ENCODE measurements at regions not wholly inside any gene's neighbourhood (a gene's known extent, or its start where the extent isn't known, plus 50 kb on each side); places are given as distances from the start of the nearest gene placed in this dataset.

GRCh38 chr6:160859822-160860221 is 131.7 kb upstream of the MAP3K4 start:
- Histone ChIP-seq H3K79me2 (ENCODE audit: control insufficient read depth, insufficient read depth, low read length, poor library complexity) (no peaks in the 10 kb centered on the region), H2AFZ (ENCODE audit: insufficient read depth, low read length, poor library complexity) (no peak overlapping the region), H4K12ac (ENCODE audit: low read depth, low read length) (no peak overlapping the region), H3K4ac (ENCODE audit: low read depth, low read length) (no peak overlapping the region), H3K36me3 (ENCODE audit: control insufficient read depth in 1 of 2, insufficient read depth in 2 of 2, low read length in 2 of 2) (no peaks in the 10 kb centered on the region), H3K4me3 (ENCODE audit: low read depth, low read length) (no peak overlapping the region), H3K4me2 (ENCODE audit: low read length) (no peak overlapping the region), H3K14ac (ENCODE audit: low read length) (no peak overlapping the region), H3K27ac (ENCODE audit: low read depth, low read length) (no peak overlapping the region), H3K27me3 (ENCODE audit: insufficient read depth, low read length) (no peaks in the 10 kb centered on the region), H3K79me1 (ENCODE audit: low read length) (no peaks in the 10 kb centered on the region), H3K18ac (ENCODE audit: low read length) (no peak overlapping the region), H3K23ac (ENCODE audit: low read length) (no peak overlapping the region), H2BK12ac (ENCODE audit: low read length) (no peak overlapping the region), H4K8ac (ENCODE audit: low read depth, low read length) (no peak overlapping the region), H3K4me1 (ENCODE audit: control insufficient read depth in 1 of 2, insufficient read depth in 2 of 2, low read length in 2 of 2) (no peaks in the 10 kb centered on the region), H3K9ac (ENCODE audit: low read length) (no peak overlapping the region), H3K9me3 (ENCODE audit: insufficient read depth, low read depth, low read length) (no peaks in the 10 kb centered on the region), H2AK5ac (ENCODE audit: low read length) (no peak overlapping the region), H2BK120ac (ENCODE audit: insufficient read depth, low read length, poor library complexity) (no peak overlapping the region), H2BK5ac (ENCODE audit: low read depth, low read length, poor library complexity) (no peak overlapping the region), H4K91ac (ENCODE audit: low read depth, low read length) (no peak overlapping the region)
- no CpG with 5 or more reads among the region's 9 CpGs for WGBS (ENCODE audit: extremely low coverage, insufficient coverage, insufficient read length)
- DNase-seq, result no peak

GRCh38 chr6:160861824-160862223 is 129.7 kb upstream of the MAP3K4 start:
- H3K27me3 ChIP-seq (ENCODE audit: insufficient read depth, low read length), result no peaks in the 10 kb centered on the region
- no peak overlapping the region for H3K23ac ChIP-seq (ENCODE audit: low read length)
- no peaks in the 10 kb centered on the region for H3K79me2 ChIP-seq (ENCODE audit: control insufficient read depth, insufficient read depth, low read length, poor library complexity)
- no peaks in the 10 kb centered on the region for H3K4me1 ChIP-seq (ENCODE audit: control insufficient read depth in 1 of 2, insufficient read depth in 2 of 2, low read length in 2 of 2)
- no peak overlapping the region for H4K8ac ChIP-seq (ENCODE audit: low read depth, low read length)
- no peaks in the 10 kb centered on the region for H3K79me1 ChIP-seq (ENCODE audit: low read length)
- no peak overlapping the region for H3K4me3 ChIP-seq (ENCODE audit: low read depth, low read length)
- peaks cover 1% of the 10 kb centered on the region for H3K9me3 ChIP-seq (ENCODE audit: insufficient read depth, low read depth, low read length)
- no peak for DNase-seq
- no peaks in the 10 kb centered on the region for H3K36me3 ChIP-seq (ENCODE audit: control insufficient read depth in 1 of 2, insufficient read depth in 2 of 2, low read length in 2 of 2)
- H3K4me2 ChIP-seq (ENCODE audit: low read length), result no peak overlapping the region
- H4K91ac ChIP-seq (ENCODE audit: low read depth, low read length), result no peak overlapping the region
- no peak overlapping the region for H2AK5ac ChIP-seq (ENCODE audit: low read length)
- no peak overlapping the region for H2BK5ac ChIP-seq (ENCODE audit: low read depth, low read length, poor library complexity)
- H4K12ac ChIP-seq (ENCODE audit: low read depth, low read length), result no peak overlapping the region
- H3K27ac ChIP-seq (ENCODE audit: low read depth, low read length), result no peak overlapping the region
- no peak overlapping the region for H3K18ac ChIP-seq (ENCODE audit: low read length)
- H2AFZ ChIP-seq (ENCODE audit: insufficient read depth, low read length, poor library complexity), result no peak overlapping the region
- no peak overlapping the region for H2BK12ac ChIP-seq (ENCODE audit: low read length)
- H2BK120ac ChIP-seq (ENCODE audit: insufficient read depth, low read length, poor library complexity), result no peak overlapping the region
- no CpG with 5 or more reads among the region's 4 CpGs for WGBS (ENCODE audit: extremely low coverage, insufficient coverage, insufficient read length)
- H3K9ac ChIP-seq (ENCODE audit: low read length), result no peak overlapping the region
- H3K4ac ChIP-seq (ENCODE audit: low read depth, low read length), result no peak overlapping the region
- H3K14ac ChIP-seq (ENCODE audit: low read length), result no peak overlapping the region

GRCh38 chr6:160863782-160864181 is 127.8 kb upstream of the MAP3K4 start:
- H3K4me3 ChIP-seq (ENCODE audit: low read depth, low read length), result no peak overlapping the region
- WGBS (ENCODE audit: extremely low coverage, insufficient coverage, insufficient read length), result no CpG with 5 or more reads among the region's 18 CpGs
- no peak overlapping the region for H3K4ac ChIP-seq (ENCODE audit: low read depth, low read length)
- peak overlapping the region; percentile 16 for H4K12ac ChIP-seq (ENCODE audit: low read depth, low read length)
- H3K79me1 ChIP-seq (ENCODE audit: low read length), result no peaks in the 10 kb centered on the region
- DNase-seq, result no peak
- no peak overlapping the region for H3K27ac ChIP-seq (ENCODE audit: low read depth, low read length)
- no peak overlapping the region for H3K4me2 ChIP-seq (ENCODE audit: low read length)
- no peak overlapping the region for H2BK5ac ChIP-seq (ENCODE audit: low read depth, low read length, poor library complexity)
- H3K14ac ChIP-seq (ENCODE audit: low read length), result no peak overlapping the region
- H3K18ac ChIP-seq (ENCODE audit: low read length), result no peak overlapping the region
- H2AK5ac ChIP-seq (ENCODE audit: low read length), result no peak overlapping the region
- no peak overlapping the region for H2BK120ac ChIP-seq (ENCODE audit: insufficient read depth, low read length, poor library complexity)
- no peak overlapping the region for H4K91ac ChIP-seq (ENCODE audit: low read depth, low read length)
- no peak overlapping the region for H3K9ac ChIP-seq (ENCODE audit: low read length)
- H3K9me3 ChIP-seq (ENCODE audit: insufficient read depth, low read depth, low read length), result peaks cover 1% of the 10 kb centered on the region
- H3K79me2 ChIP-seq (ENCODE audit: control insufficient read depth, insufficient read depth, low read length, poor library complexity), result no peaks in the 10 kb centered on the region
- no peaks in the 10 kb centered on the region for H3K36me3 ChIP-seq (ENCODE audit: control insufficient read depth in 1 of 2, insufficient read depth in 2 of 2, low read length in 2 of 2)
- H3K23ac ChIP-seq (ENCODE audit: low read length), result no peak overlapping the region
- H2AFZ ChIP-seq (ENCODE audit: insufficient read depth, low read length, poor library complexity), result no peak overlapping the region
- no peak overlapping the region for H2BK12ac ChIP-seq (ENCODE audit: low read length)
- H4K8ac ChIP-seq (ENCODE audit: low read depth, low read length), result no peak overlapping the region
- no peaks in the 10 kb centered on the region for H3K4me1 ChIP-seq (ENCODE audit: control insufficient read depth in 1 of 2, insufficient read depth in 2 of 2, low read length in 2 of 2)
- no peaks in the 10 kb centered on the region for H3K27me3 ChIP-seq (ENCODE audit: insufficient read depth, low read length)

- no peak overlapping the region for H3K18ac ChIP-seq (ENCODE audit: low read length)
- H3K4ac ChIP-seq (ENCODE audit: low read depth, low read length), result no peak overlapping the region
- no peak for DNase-seq
- no peak overlapping the region for H3K9ac ChIP-seq (ENCODE audit: low read length)
- no peak overlapping the region for H3K14ac ChIP-seq (ENCODE audit: low read length)
- no peaks in the 10 kb centered on the region for H3K79me2 ChIP-seq (ENCODE audit: control insufficient read depth, insufficient read depth, low read length, poor library complexity)
- no peaks in the 10 kb centered on the region for H3K79me1 ChIP-seq (ENCODE audit: low read length)
- no peak overlapping the region for H2BK12ac ChIP-seq (ENCODE audit: low read length)
- no peak overlapping the region for H4K8ac ChIP-seq (ENCODE audit: low read depth, low read length)
- no peaks in the 10 kb centered on the region for H3K27me3 ChIP-seq (ENCODE audit: insufficient read depth, low read length)
- no peak overlapping the region for H2AK5ac ChIP-seq (ENCODE audit: low read length)
- no CpG with 5 or more reads among the region's 1 CpG for WGBS (ENCODE audit: extremely low coverage, insufficient coverage, insufficient read length)
- H2AFZ ChIP-seq (ENCODE audit: insufficient read depth, low read length, poor library complexity), result no peak overlapping the region
- H3K4me3 ChIP-seq (ENCODE audit: low read depth, low read length), result no peak overlapping the region
- no peak overlapping the region for H4K12ac ChIP-seq (ENCODE audit: low read depth, low read length)
- no peak overlapping the region for H4K91ac ChIP-seq (ENCODE audit: low read depth, low read length)
- H3K27ac ChIP-seq (ENCODE audit: low read depth, low read length), result no peak overlapping the region
- H3K4me1 ChIP-seq (ENCODE audit: control insufficient read depth in 1 of 2, insufficient read depth in 2 of 2, low read length in 2 of 2), result no peaks in the 10 kb centered on the region
- H3K9me3 ChIP-seq (ENCODE audit: insufficient read depth, low read depth, low read length), result no peaks in the 10 kb centered on the region
- H3K23ac ChIP-seq (ENCODE audit: low read length), result no peak overlapping the region
- no peak overlapping the region for H2BK5ac ChIP-seq (ENCODE audit: low read depth, low read length, poor library complexity)
- no peak overlapping the region for H3K4me2 ChIP-seq (ENCODE audit: low read length)
- H2BK120ac ChIP-seq (ENCODE audit: insufficient read depth, low read length, poor library complexity), result no peak overlapping the region
- H3K36me3 ChIP-seq (ENCODE audit: control insufficient read depth in 1 of 2, insufficient read depth in 2 of 2, low read length in 2 of 2), result no peaks in the 10 kb centered on the region
Observed at GRCh38 chr6:160871320-160871719, 120.2 kb upstream of the MAP3K4 start.

All from trophoblast cell (in vitro differentiated cells and primary cell).